Fibroblast of lung (primary cell): ENCODE measurements at regions not wholly inside any gene's neighbourhood (a gene's known extent, or its start where the extent isn't known, plus 50 kb on each side); places are given as distances from the start of the nearest gene placed in this dataset.

Source experiments
- DNase-seq, 2 donors: peaks; one replicate each; pipeline versions ENCODE4 v3.0.0 to v3.0.0-alpha.2; 2010; ENCODE audit warnings: low read depth in 2 of 2
- H2AFZ ChIP-seq: 2 replicates; pipeline ENCODE4 v1.5.1; 2012; ENCODE audit warnings: low read length, control low read depth, inconsistent platforms
- H3K27ac ChIP-seq: 2 replicates; pipeline ENCODE4 v1.5.1; 2011; ENCODE audit warnings: low read length, control low read depth; ENCODE audit not compliant: insufficient read depth
- H3K27me3 ChIP-seq: 2 replicates; pipeline ENCODE4 v1.5.1; 2011; ENCODE audit warnings: mild to moderate bottlenecking, low read length; ENCODE audit not compliant: control insufficient read depth, insufficient read depth
- H3K36me3 ChIP-seq: 2 replicates; pipeline ENCODE4 v1.5.1; 2011; ENCODE audit warnings: low read length; ENCODE audit not compliant: control insufficient read depth, insufficient read depth
- H3K4me1 ChIP-seq: 2 replicates; pipeline ENCODE4 v1.5.1; 2011; ENCODE audit warnings: low read length; ENCODE audit not compliant: control insufficient read depth, insufficient read depth; ENCODE audit errors: extremely low read depth
- H3K4me2 ChIP-seq: 2 replicates; pipeline ENCODE4 v1.5.1; 2011; ENCODE audit warnings: low read length, control low read depth; ENCODE audit not compliant: insufficient read depth; ENCODE audit errors: extremely low read depth
- H3K4me3 ChIP-seq, 4 experiments: fragments of 200-600 bp in 1 of 4; sonication (generic) in 1 of 4; replicated peaks in 1 of 4; 2 replicates each; pipeline ENCODE4 v1.5.1; 2011 to 2016; ENCODE audit warnings: low read length in 4 of 4, low read depth in 3 of 4, mild to moderate bottlenecking in 3 of 4, control low read depth in 2 of 4, inconsistent platforms in 1 of 4, mixed read lengths in 1 of 4; ENCODE audit not compliant: insufficient read depth in 1 of 4; ENCODE audit errors: control extremely low read depth in 1 of 4
- H3K79me2 ChIP-seq: 2 replicates; pipeline ENCODE4 v1.5.1; 2012; ENCODE audit warnings: mild to moderate bottlenecking, low read length, inconsistent platforms; ENCODE audit not compliant: control insufficient read depth, insufficient read depth
- H3K9ac ChIP-seq: 2 replicates; pipeline ENCODE4 v1.5.1; 2011; ENCODE audit warnings: mild to moderate bottlenecking, low read length, control low read depth; ENCODE audit not compliant: insufficient read depth
- H3K9me3 ChIP-seq: 2 replicates; pipeline ENCODE4 v1.5.1; 2012; ENCODE audit warnings: low read depth, low read length; ENCODE audit not compliant: control insufficient read depth, insufficient read depth
- H4K20me1 ChIP-seq: 2 replicates; pipeline ENCODE4 v1.5.1; 2011; ENCODE audit warnings: low read length; ENCODE audit not compliant: control insufficient read depth, insufficient read depth; ENCODE audit errors: extremely low read depth
- EZH2 ChIP-seq: IDR thresholded peaks from 2 replicates; pipeline ENCODE4 v1.5.1; 2012; ENCODE audit warnings: low read length, control low read depth, mild to moderate bottlenecking; ENCODE audit errors: missing control alignments
- TF ChIP-seq, protein P1 (sequence below), 2 donors: IDR thresholded peaks in 1 of 2; conservative IDR thresholded peaks in 1 of 2; 1 replicate in 1 of 2; 2 replicates in 1 of 2; pipeline ENCODE4 v1.5.1; 2011 to 2012; ENCODE audit warnings: low read length in 2 of 2, control low read depth in 1 of 2, inconsistent platforms in 1 of 2, low read depth in 1 of 2, mild to moderate bottlenecking in 1 of 2

GRCh38 chr21:17370916-17371315, 141.9 kb upstream of the CXADR start:
- no peaks in the 10 kb centered on the region for H3K4me1 ChIP-seq
- TF ChIP-seq, protein P1, sequence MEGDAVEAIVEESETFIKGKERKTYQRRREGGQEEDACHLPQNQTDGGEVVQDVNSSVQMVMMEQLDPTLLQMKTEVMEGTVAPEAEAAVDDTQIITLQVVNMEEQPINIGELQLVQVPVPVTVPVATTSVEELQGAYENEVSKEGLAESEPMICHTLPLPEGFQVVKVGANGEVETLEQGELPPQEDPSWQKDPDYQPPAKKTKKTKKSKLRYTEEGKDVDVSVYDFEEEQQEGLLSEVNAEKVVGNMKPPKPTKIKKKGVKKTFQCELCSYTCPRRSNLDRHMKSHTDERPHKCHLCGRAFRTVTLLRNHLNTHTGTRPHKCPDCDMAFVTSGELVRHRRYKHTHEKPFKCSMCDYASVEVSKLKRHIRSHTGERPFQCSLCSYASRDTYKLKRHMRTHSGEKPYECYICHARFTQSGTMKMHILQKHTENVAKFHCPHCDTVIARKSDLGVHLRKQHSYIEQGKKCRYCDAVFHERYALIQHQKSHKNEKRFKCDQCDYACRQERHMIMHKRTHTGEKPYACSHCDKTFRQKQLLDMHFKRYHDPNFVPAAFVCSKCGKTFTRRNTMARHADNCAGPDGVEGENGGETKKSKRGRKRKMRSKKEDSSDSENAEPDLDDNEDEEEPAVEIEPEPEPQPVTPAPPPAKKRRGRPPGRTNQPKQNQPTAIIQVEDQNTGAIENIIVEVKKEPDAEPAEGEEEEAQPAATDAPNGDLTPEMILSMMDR (conservative IDR thresholded peaks at IDR 0.05 in 1 of 2, IDR thresholded peaks at IDR 0.05 in 1 of 2; ENCODE audit: low read depth in 1 of 2, low read length in 2 of 2), result no peak
- TF ChIP-seq EZH2, result no peak
- H3K9me3 ChIP-seq, result no peaks in the 10 kb centered on the region
- H3K4me2 ChIP-seq, result no peak overlapping the region
- no peaks in the 10 kb centered on the region for H3K36me3 ChIP-seq
- H3K9ac ChIP-seq, result no peak overlapping the region
- no peaks in the 10 kb centered on the region for H3K79me2 ChIP-seq
- H3K27me3 ChIP-seq, result no peaks in the 10 kb centered on the region
- H3K4me3 ChIP-seq, result no peak overlapping the region
- peak in 1 of 2 donors; percentile 9 for DNase-seq
- H3K27ac ChIP-seq, result no peak overlapping the region
- no peak overlapping the region for H2AFZ ChIP-seq
- no peaks in the 10 kb centered on the region for H4K20me1 ChIP-seq

DNA sequence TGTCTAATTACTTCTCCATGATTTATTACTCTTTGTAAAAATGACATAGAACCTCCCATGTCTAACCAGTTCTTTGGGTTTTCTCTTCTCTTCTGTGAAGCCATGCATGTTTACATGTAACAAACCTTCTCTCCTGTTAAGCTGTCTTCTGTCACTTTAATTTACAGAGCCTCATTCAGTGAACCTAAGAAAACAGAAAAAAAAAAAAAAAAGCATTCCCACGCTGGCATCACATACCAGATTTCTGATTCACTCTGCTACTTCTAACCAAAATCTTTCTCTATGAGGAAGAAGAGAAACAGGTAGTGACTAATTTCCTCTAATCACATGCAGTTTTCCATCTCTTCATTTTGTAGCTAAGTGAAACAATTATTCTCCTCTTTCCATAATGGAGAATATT, 141.4 kb upstream of the CXADR start:
- peak; percentile 55 to 85 for DNase-seq
- Histone ChIP-seq H3K9ac (no peak overlapping the region), H4K20me1 (no peaks in the 10 kb centered on the region), H3K27ac (no peak overlapping the region), H3K4me2 (no peak overlapping the region), H3K9me3 (no peaks in the 10 kb centered on the region), H2AFZ (no peak overlapping the region), H3K36me3 (no peaks in the 10 kb centered on the region), H3K79me2 (no peaks in the 10 kb centered on the region), H3K27me3 (no peaks in the 10 kb centered on the region), H3K4me1 (no peaks in the 10 kb centered on the region), H3K4me3 (no peak overlapping the region)
- TF ChIP-seq, protein P1 (conservative IDR thresholded peaks at IDR 0.05 in 1 of 2, IDR thresholded peaks at IDR 0.05 in 1 of 2; ENCODE audit: low read depth in 1 of 2, low read length in 2 of 2), result no peak
- TF ChIP-seq EZH2, result no peak

- H3K27me3 ChIP-seq, result no peaks in the 10 kb centered on the region
- no peak overlapping the region for H3K4me3 ChIP-seq
- H3K79me2 ChIP-seq, result no peaks in the 10 kb centered on the region
- H3K4me1 ChIP-seq, result no peaks in the 10 kb centered on the region
- DNase-seq, result no peak
- no peak overlapping the region for H2AFZ ChIP-seq
- H3K9ac ChIP-seq, result no peak overlapping the region
- TF ChIP-seq, protein P1 (conservative IDR thresholded peaks at IDR 0.05 in 1 of 2, IDR thresholded peaks at IDR 0.05 in 1 of 2; ENCODE audit: low read depth in 1 of 2, low read length in 2 of 2), result no peak
- no peak for TF ChIP-seq EZH2
- no peak overlapping the region for H3K4me2 ChIP-seq
- H3K9me3 ChIP-seq, result no peaks in the 10 kb centered on the region
- no peak overlapping the region for H3K27ac ChIP-seq
- no peaks in the 10 kb centered on the region for H4K20me1 ChIP-seq
- no peaks in the 10 kb centered on the region for H3K36me3 ChIP-seq
These were observed 140.6 kb upstream of the CXADR start for GRCh38 chr21:17372200-17372599.
